Glutamatergic neuron (in vitro differentiated cells): ENCODE measurements at regions not wholly inside any gene's neighbourhood (a gene's known extent, or its start where the extent isn't known, plus 50 kb on each side); places are given as distances from the start of the nearest gene placed in this dataset.

Experiments
- DNase-seq: peaks from one replicate; pipeline ENCODE4 v3.0.0; 2022
- H3K27ac Mint-ChIP-seq: one replicate; pipeline ENCODE4 v1.8.0; 2020; ENCODE audit warnings: mild to moderate bottlenecking, mixed read lengths, inconsistent platforms; ENCODE audit not compliant: unreplicated experiment
- H3K27me3 Mint-ChIP-seq: one replicate; pipeline ENCODE4 v1.8.0; 2020; ENCODE audit warnings: mild to moderate bottlenecking, moderate library complexity, mixed read lengths, inconsistent platforms; ENCODE audit not compliant: unreplicated experiment
- H3K36me3 Mint-ChIP-seq: one replicate; pipeline ENCODE4 v1.8.0; 2020; ENCODE audit warnings: mild to moderate bottlenecking, mixed read lengths, inconsistent platforms; ENCODE audit not compliant: unreplicated experiment
- H3K4me1 Mint-ChIP-seq: one replicate; pipeline ENCODE4 v1.8.0; 2020; ENCODE audit warnings: mild to moderate bottlenecking, low read depth, mixed read lengths, inconsistent platforms; ENCODE audit not compliant: unreplicated experiment
- H3K4me3 Mint-ChIP-seq: one replicate; pipeline ENCODE4 v1.8.0; 2020; ENCODE audit warnings: mild to moderate bottlenecking, mixed read lengths, inconsistent platforms; ENCODE audit not compliant: unreplicated experiment
- H3K9me3 Mint-ChIP-seq: one replicate; pipeline ENCODE4 v1.8.0; 2020; ENCODE audit warnings: mild to moderate bottlenecking, moderate library complexity, mixed read lengths, inconsistent platforms; ENCODE audit not compliant: unreplicated experiment
- TF ChIP-seq, protein P1 (sequence below): fragments of 200-600 bp; sonication (generic); IDR thresholded peaks from one replicate; pipeline ENCODE4 v1.5.0; 2021; ENCODE audit not compliant: partially characterized antibody, unreplicated experiment

- H3K9me3 Mint-ChIP-seq, result no peaks in the 10 kb centered on the region
- H3K27me3 Mint-ChIP-seq, result no peaks in the 10 kb centered on the region
- TF ChIP-seq, protein P1, sequence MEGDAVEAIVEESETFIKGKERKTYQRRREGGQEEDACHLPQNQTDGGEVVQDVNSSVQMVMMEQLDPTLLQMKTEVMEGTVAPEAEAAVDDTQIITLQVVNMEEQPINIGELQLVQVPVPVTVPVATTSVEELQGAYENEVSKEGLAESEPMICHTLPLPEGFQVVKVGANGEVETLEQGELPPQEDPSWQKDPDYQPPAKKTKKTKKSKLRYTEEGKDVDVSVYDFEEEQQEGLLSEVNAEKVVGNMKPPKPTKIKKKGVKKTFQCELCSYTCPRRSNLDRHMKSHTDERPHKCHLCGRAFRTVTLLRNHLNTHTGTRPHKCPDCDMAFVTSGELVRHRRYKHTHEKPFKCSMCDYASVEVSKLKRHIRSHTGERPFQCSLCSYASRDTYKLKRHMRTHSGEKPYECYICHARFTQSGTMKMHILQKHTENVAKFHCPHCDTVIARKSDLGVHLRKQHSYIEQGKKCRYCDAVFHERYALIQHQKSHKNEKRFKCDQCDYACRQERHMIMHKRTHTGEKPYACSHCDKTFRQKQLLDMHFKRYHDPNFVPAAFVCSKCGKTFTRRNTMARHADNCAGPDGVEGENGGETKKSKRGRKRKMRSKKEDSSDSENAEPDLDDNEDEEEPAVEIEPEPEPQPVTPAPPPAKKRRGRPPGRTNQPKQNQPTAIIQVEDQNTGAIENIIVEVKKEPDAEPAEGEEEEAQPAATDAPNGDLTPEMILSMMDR, result no peak
- no peaks in the 10 kb centered on the region for H3K4me1 Mint-ChIP-seq
- no peak for DNase-seq
- H3K36me3 Mint-ChIP-seq, result no peaks in the 10 kb centered on the region
- H3K27ac Mint-ChIP-seq, result no peak overlapping the region
- no peak overlapping the region for H3K4me3 Mint-ChIP-seq
Observed at GRCh38 chr7:130881091-130881798, 147.2 kb upstream of the KLF14 start.

DNA sequence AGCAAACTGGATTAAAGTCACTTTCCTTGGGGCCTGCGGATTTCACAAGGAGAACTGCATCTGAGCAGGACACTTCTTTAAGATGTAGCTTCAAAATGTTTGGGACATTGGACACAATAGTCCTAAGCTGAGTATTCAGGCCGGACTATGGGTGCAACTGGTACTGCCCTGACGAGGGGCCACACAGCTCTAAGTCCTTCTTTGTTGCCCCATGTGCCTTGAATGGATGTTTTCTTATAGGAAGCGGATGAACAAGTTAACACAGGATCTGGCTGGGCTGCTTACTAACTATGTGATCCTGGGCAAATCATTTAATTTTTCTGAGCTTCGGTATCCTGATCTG is 147.8 kb upstream of the KLF14 start:
- H3K27ac Mint-ChIP-seq, result no peak overlapping the region
- no peaks in the 10 kb centered on the region for H3K27me3 Mint-ChIP-seq
- TF ChIP-seq, protein P1, result no peak
- H3K4me3 Mint-ChIP-seq, result no peak overlapping the region
- DNase-seq, result no peak
- no peaks in the 10 kb centered on the region for H3K4me1 Mint-ChIP-seq
- H3K9me3 Mint-ChIP-seq, result no peaks in the 10 kb centered on the region
- no peaks in the 10 kb centered on the region for H3K36me3 Mint-ChIP-seq

- no peak overlapping the region for H3K27ac Mint-ChIP-seq
- H3K36me3 Mint-ChIP-seq, result no peaks in the 10 kb centered on the region
Observed at GRCh38 chr7:130882396-130882795, 148.4 kb upstream of the KLF14 start.

GRCh38 chr7:130883928-130884327 is 149.9 kb upstream of the KLF14 start:
- H3K4me1 Mint-ChIP-seq, result peaks cover 4% of the 10 kb centered on the region
- no peak overlapping the region for H3K27ac Mint-ChIP-seq
- H3K36me3 Mint-ChIP-seq, result no peaks in the 10 kb centered on the region
- no peak overlapping the region for H3K4me3 Mint-ChIP-seq
- H3K9me3 Mint-ChIP-seq, result no peaks in the 10 kb centered on the region
- TF ChIP-seq, protein P1, result no peak
- no peaks in the 10 kb centered on the region for H3K27me3 Mint-ChIP-seq
- no peak for DNase-seq

More at GRCh38 chr7:130882396-130882795, 148.4 kb upstream of the KLF14 start:
- Mint-ChIP-seq H3K9me3 (no peaks in the 10 kb centered on the region), H3K27me3 (no peaks in the 10 kb centered on the region), H3K4me3 (no peak overlapping the region), H3K4me1 (no peaks in the 10 kb centered on the region)
- TF ChIP-seq, protein P1, result no peak
- no peak for DNase-seq
